D721Med (cell line): ENCODE measurements at regions not wholly inside any gene's neighbourhood (a gene's known extent, or its start where the extent isn't known, plus 50 kb on each side); places are given as distances from the start of the nearest gene placed in this dataset.

ENCODE experiments used
- DNase-seq: peaks from one replicate; pipeline ENCODE4 v3.0.0; 2011; ENCODE audit warnings: low spot score; ENCODE audit not compliant: insufficient read length
- FAIRE-seq: peaks from 2 replicates; lab custom pipeline; 2011; peaks lifted over from hg19 to GRCh38; lab: Jason Lieb, UNC
- CTCF ChIP-seq: IDR thresholded peaks from 2 replicates; pipeline ENCODE4 v1.5.1; 2012; ENCODE audit warnings: mild to moderate bottlenecking, control low read depth; ENCODE audit not compliant: insufficient read depth; ENCODE audit errors: missing control alignments

GRCh38 chr10:129046065-129046681, 420.9 kb upstream of the MGMT start:
- no peak for TF ChIP-seq CTCF
- DNase-seq (no peak), FAIRE-seq (no peak)

- no peak for DNase-seq
- no peak for FAIRE-seq
- no peak for TF ChIP-seq CTCF
These were observed 420.1 kb upstream of the MGMT start for GRCh38 chr10:129046962-129047361.

GRCh38 chr10:129047600-129047999, 419.4 kb upstream of the MGMT start:
- no peak for DNase-seq
- no peak for TF ChIP-seq CTCF
- FAIRE-seq: no peak

- DNase-seq: no peak
- TF ChIP-seq CTCF: no peak
- no peak for FAIRE-seq
These were observed 418.5 kb upstream of the MGMT start for GRCh38 chr10:129048513-129048912.

GRCh38 chr10:129049501-129049900, 417.5 kb upstream of the MGMT start:
- no peak for DNase-seq
- no peak for FAIRE-seq
- TF ChIP-seq CTCF: no peak

- TF ChIP-seq CTCF: no peak
These were observed 411.8 kb upstream of the MGMT start for GRCh38 chr10:129055225-129055624.

GRCh38 chr10:129055986-129056385, 411.1 kb upstream of the MGMT start:
- no peak for DNase-seq
- FAIRE-seq: no peak
- no peak for TF ChIP-seq CTCF

More at GRCh38 chr10:129055225-129055624, 411.8 kb upstream of the MGMT start:
- FAIRE-seq (no peak), DNase-seq (no peak)
